ENCODE measurements at regions not wholly inside any gene's neighbourhood (a gene's known extent, or its start where the extent isn't known, plus 50 kb on each side); places are given as distances from the start of the nearest gene placed in this dataset.

GRCh38 chr20:22728146-22728745, 143.9 kb upstream of the FOXA2 start:
- 97% methylated on average over 4 of the region's 4 CpGs for WGBS (ENCODE audit: low lambda C conversion rate, missing lambda C conversion rate)
- Histone ChIP-seq H3K9me2 (replicated peaks; ENCODE audit: insufficient read depth) (no peaks in the 10 kb centered on the region), H3K27ac (no peak overlapping the region), H3K27me3 (no peaks in the 10 kb centered on the region), H3K9me3 (ENCODE audit: low read depth) (no peaks in the 10 kb centered on the region), H3K4me2 (no peak overlapping the region), H4K20me1 (ENCODE audit: insufficient read depth, poor library complexity, severe bottlenecking) (no peaks in the 10 kb centered on the region), H3K4me1 (ENCODE audit: insufficient read depth) (no peaks in the 10 kb centered on the region), H3K79me2 (no peaks in the 10 kb centered on the region), H3K36me3 (replicated peaks; ENCODE audit: insufficient read depth, low read depth) (no peaks in the 10 kb centered on the region), H3K4me3 (no peak overlapping the region), H2AFZ (no peak overlapping the region)
- TF ChIP-seq CTCF (IDR thresholded peaks at IDR 0.05; ENCODE audit: poor library complexity) = no peak
- TF ChIP-seq EZH2 (IDR thresholded peaks at IDR 0.05; ENCODE audit: borderline replicate concordance) = no peak
- no peak for TF ChIP-seq EZH2phosphoT487 (IDR thresholded peaks at IDR 0.05; ENCODE audit: low read depth, severe bottlenecking, unreplicated experiment)
- no peak for DNase-seq (ENCODE audit: low spot score)

GRCh38 chr20:22729180-22729579, 144.8 kb upstream of the FOXA2 start:
- no peaks in the 10 kb centered on the region for H3K79me2 ChIP-seq
- H3K4me1 ChIP-seq (ENCODE audit: insufficient read depth) = no peaks in the 10 kb centered on the region
- H3K36me3 ChIP-seq (replicated peaks; ENCODE audit: insufficient read depth, low read depth) = no peaks in the 10 kb centered on the region
- no peaks in the 10 kb centered on the region for H3K9me2 ChIP-seq (replicated peaks; ENCODE audit: insufficient read depth)
- TF ChIP-seq EZH2phosphoT487 (IDR thresholded peaks at IDR 0.05; ENCODE audit: low read depth, severe bottlenecking, unreplicated experiment) (no peak), CTCF (IDR thresholded peaks at IDR 0.05; ENCODE audit: poor library complexity) (no peak), EZH2 (IDR thresholded peaks at IDR 0.05; ENCODE audit: borderline replicate concordance) (no peak)
- H3K4me2 ChIP-seq = no peak overlapping the region
- H4K20me1 ChIP-seq (ENCODE audit: insufficient read depth, poor library complexity, severe bottlenecking) = no peaks in the 10 kb centered on the region
- H3K27ac ChIP-seq = no peak overlapping the region
- no peak overlapping the region for H2AFZ ChIP-seq
- no peak for DNase-seq (ENCODE audit: low spot score)
- H3K27me3 ChIP-seq = no peaks in the 10 kb centered on the region
- no peak overlapping the region for H3K4me3 ChIP-seq
- H3K9me3 ChIP-seq (ENCODE audit: low read depth) = no peaks in the 10 kb centered on the region

GRCh38 chr20:22729616-22730236, 145.4 kb upstream of the FOXA2 start:
- Histone ChIP-seq H3K9me3 (ENCODE audit: low read depth) (no peaks in the 10 kb centered on the region), H2AFZ (no peak overlapping the region), H4K20me1 (ENCODE audit: insufficient read depth, poor library complexity, severe bottlenecking) (no peaks in the 10 kb centered on the region), H3K27me3 (no peaks in the 10 kb centered on the region), H3K9me2 (replicated peaks; ENCODE audit: insufficient read depth) (no peaks in the 10 kb centered on the region), H3K27ac (no peak overlapping the region), H3K36me3 (replicated peaks; ENCODE audit: insufficient read depth, low read depth) (no peaks in the 10 kb centered on the region), H3K4me1 (ENCODE audit: insufficient read depth) (no peaks in the 10 kb centered on the region), H3K4me2 (no peak overlapping the region), H3K4me3 (no peak overlapping the region), H3K79me2 (no peaks in the 10 kb centered on the region)
- TF ChIP-seq EZH2 (IDR thresholded peaks at IDR 0.05; ENCODE audit: borderline replicate concordance) (no peak), EZH2phosphoT487 (IDR thresholded peaks at IDR 0.05; ENCODE audit: low read depth, severe bottlenecking, unreplicated experiment) (no peak), CTCF (IDR thresholded peaks at IDR 0.05; ENCODE audit: poor library complexity) (no peak)
- 97% methylated on average over 8 of the region's 8 CpGs for WGBS (ENCODE audit: low lambda C conversion rate, missing lambda C conversion rate)
- no peak for DNase-seq (ENCODE audit: low spot score)

All from hepatocyte (in vitro differentiated cells).